ENCODE measurements at regions not wholly inside any gene's neighbourhood (a gene's known extent, or its start where the extent isn't known, plus 50 kb on each side); places are given as distances from the start of the nearest gene placed in this dataset.

DNA sequence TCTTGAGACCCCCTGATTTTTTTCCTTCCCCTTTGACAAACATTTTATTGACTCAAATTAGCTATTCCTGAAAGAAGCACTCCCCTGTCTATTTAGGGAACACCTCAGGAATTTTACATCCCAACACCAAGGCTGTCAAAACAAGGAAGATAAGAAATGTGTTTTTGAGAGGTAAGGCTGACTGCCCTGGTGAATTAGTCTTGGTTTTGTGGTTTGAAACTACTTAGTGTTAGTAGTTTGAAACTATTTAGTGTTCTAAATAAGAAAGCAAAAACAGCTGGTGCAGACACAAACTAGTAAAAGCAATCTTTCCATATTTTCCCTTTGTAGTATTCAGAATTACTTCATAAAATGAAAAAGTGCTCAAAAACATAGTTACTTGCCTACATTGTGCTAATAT is 120.7 kb downstream of the PCSK1 start:
- TF ChIP-seq, protein P1, sequence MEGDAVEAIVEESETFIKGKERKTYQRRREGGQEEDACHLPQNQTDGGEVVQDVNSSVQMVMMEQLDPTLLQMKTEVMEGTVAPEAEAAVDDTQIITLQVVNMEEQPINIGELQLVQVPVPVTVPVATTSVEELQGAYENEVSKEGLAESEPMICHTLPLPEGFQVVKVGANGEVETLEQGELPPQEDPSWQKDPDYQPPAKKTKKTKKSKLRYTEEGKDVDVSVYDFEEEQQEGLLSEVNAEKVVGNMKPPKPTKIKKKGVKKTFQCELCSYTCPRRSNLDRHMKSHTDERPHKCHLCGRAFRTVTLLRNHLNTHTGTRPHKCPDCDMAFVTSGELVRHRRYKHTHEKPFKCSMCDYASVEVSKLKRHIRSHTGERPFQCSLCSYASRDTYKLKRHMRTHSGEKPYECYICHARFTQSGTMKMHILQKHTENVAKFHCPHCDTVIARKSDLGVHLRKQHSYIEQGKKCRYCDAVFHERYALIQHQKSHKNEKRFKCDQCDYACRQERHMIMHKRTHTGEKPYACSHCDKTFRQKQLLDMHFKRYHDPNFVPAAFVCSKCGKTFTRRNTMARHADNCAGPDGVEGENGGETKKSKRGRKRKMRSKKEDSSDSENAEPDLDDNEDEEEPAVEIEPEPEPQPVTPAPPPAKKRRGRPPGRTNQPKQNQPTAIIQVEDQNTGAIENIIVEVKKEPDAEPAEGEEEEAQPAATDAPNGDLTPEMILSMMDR (conservative IDR thresholded peaks at IDR 0.05) = no peak
- no peak for TF ChIP-seq ZFX (IDR thresholded peaks at IDR 0.05)

Measured in C4-2B (cell line).